Loucy (cell line): ENCODE measurements at regions not wholly inside any gene's neighbourhood (a gene's known extent, or its start where the extent isn't known, plus 50 kb on each side); places are given as distances from the start of the nearest gene placed in this dataset.

Source experiments
- CTCF ChIP-seq: fragments of 200-600 bp; sonication (generic); conservative IDR thresholded peaks from 2 replicates; pipeline ENCODE4 v1.5.1; 2014; ENCODE audit warnings: mild to moderate bottlenecking, antibody characterized with exemption, low read length
- EZH2phosphoT487 ChIP-seq: fragments of 200-600 bp; IDR thresholded peaks from 2 replicates; pipeline ENCODE4 v1.6.1; 2018; ENCODE audit warnings: antibody characterized with exemption, mild to moderate bottlenecking, moderate library complexity, borderline replicate concordance

- TF ChIP-seq CTCF: no peak
- no peak for TF ChIP-seq EZH2phosphoT487
These were observed 254.4 kb upstream of the EXOC2 start for GRCh38 chr6:947235-947934.
